GM12878 (cell line): ENCODE measurements at regions not wholly inside any gene's neighbourhood (a gene's known extent, or its start where the extent isn't known, plus 50 kb on each side); places are given as distances from the start of the nearest gene placed in this dataset.

Experiments used
- BCL11A ChIP-seq: IDR thresholded peaks from 2 replicates; pipeline ENCODE4 v1.6.1; 2011; ENCODE audit warnings: low read depth, low read length
- BCL3 ChIP-seq: IDR thresholded peaks from 2 replicates; pipeline ENCODE4 v1.6.1; 2011; ENCODE audit warnings: borderline replicate concordance, low read depth, mild to moderate bottlenecking, moderate library complexity, low read length; ENCODE audit not compliant: insufficient read depth, poor library complexity, severe bottlenecking
- BMI1 ChIP-seq: fragments of 450-650 bp; IDR thresholded peaks from 2 replicates; pipeline ENCODE4 v1.6.1; 2016; ENCODE audit warnings: mild to moderate bottlenecking, moderate library complexity, borderline replicate concordance
- E2F4 ChIP-seq: IDR thresholded peaks from 2 replicates; pipeline ENCODE4 v1.6.1; 2012; ENCODE audit warnings: low read depth, low read length, improper control_type of control experiment
- FOXM1 ChIP-seq: IDR thresholded peaks from 2 replicates; pipeline ENCODE4 v1.6.1; 2012; ENCODE audit warnings: low read depth, mild to moderate bottlenecking, inconsistent platforms, low read length, moderate library complexity
- IKZF2 ChIP-seq, 2 experiments: fragments of 450-650 bp; IDR thresholded peaks; 2 replicates each; pipeline ENCODE4 v1.6.1; 2017; ENCODE audit warnings: mild to moderate bottlenecking in 2 of 2, moderate library complexity in 2 of 2
- LARP7 ChIP-seq: fragments of 450-650 bp; IDR thresholded peaks from 2 replicates; pipeline ENCODE4 v1.6.1; 2017; ENCODE audit warnings: mild to moderate bottlenecking
- MEF2A ChIP-seq: IDR thresholded peaks from 2 replicates; pipeline ENCODE4 v1.6.1; 2011; ENCODE audit warnings: low read depth, mild to moderate bottlenecking, low read length, moderate library complexity; ENCODE audit not compliant: insufficient read depth
- MYC ChIP-seq: IDR thresholded peaks from 2 replicates; pipeline ENCODE4 v1.6.1; 2011; ENCODE audit warnings: mild to moderate bottlenecking, low read length, moderate library complexity, inconsistent platforms; ENCODE audit not compliant: insufficient read depth, insufficient replicate concordance, insufficient read length, severe bottlenecking
- NFYA ChIP-seq: IDR thresholded peaks from 2 replicates; pipeline ENCODE4 v1.6.1; 2011; ENCODE audit warnings: low read depth, mild to moderate bottlenecking, low read length, improper control_type of control experiment, borderline replicate concordance
- PBX3 ChIP-seq: IDR thresholded peaks from 2 replicates; pipeline ENCODE4 v1.6.1; 2011; ENCODE audit warnings: mild to moderate bottlenecking, low read depth, low read length, moderate library complexity; ENCODE audit not compliant: insufficient replicate concordance
- PKNOX1 ChIP-seq: fragments of 450-650 bp; IDR thresholded peaks from 2 replicates; pipeline ENCODE4 v1.6.1; 2016; ENCODE audit warnings: mild to moderate bottlenecking
- RUNX3 ChIP-seq: IDR thresholded peaks from 2 replicates; pipeline ENCODE4 v1.6.1; 2012; ENCODE audit warnings: low read length, inconsistent platforms
- SMAD1 ChIP-seq: fragments of 450-650 bp; IDR thresholded peaks from 2 replicates; pipeline ENCODE4 v1.6.1; 2018; ENCODE audit warnings: mild to moderate bottlenecking, low read depth; ENCODE audit not compliant: partially characterized antibody
- SREBF1 ChIP-seq: IDR thresholded peaks from 2 replicates; pipeline ENCODE4 v1.6.1; 2012; ENCODE audit warnings: mild to moderate bottlenecking, low read length
- SRF ChIP-seq, 2 experiments: IDR thresholded peaks; 2 replicates each; pipeline ENCODE4 v1.6.1; 2011; ENCODE audit warnings: low read depth in 2 of 2, low read length in 2 of 2, mild to moderate bottlenecking in 1 of 2, moderate library complexity in 1 of 2
- STAT1 ChIP-seq: fragments of 450-650 bp; conservative IDR thresholded peaks from 2 replicates; pipeline ENCODE4 v1.6.1; 2014; ENCODE audit warnings: antibody characterized with exemption, mild to moderate bottlenecking
- STAT3 ChIP-seq: IDR thresholded peaks from 2 replicates; pipeline ENCODE4 v1.6.1; 2011; ENCODE audit warnings: low read depth, low read length, improper control_type of control experiment
- YY1 ChIP-seq: IDR thresholded peaks from 2 replicates; pipeline ENCODE4 v1.6.1; 2011; ENCODE audit warnings: low read depth, mild to moderate bottlenecking, low read length
- ZBTB11 ChIP-seq: fragments of 450-650 bp; formaldehyde crosslinking; IDR thresholded peaks from 2 replicates; pipeline ENCODE4 v1.5.0; 2022; ENCODE audit warnings: mild to moderate bottlenecking, missing genetic modification characterization
- ZNF274 ChIP-seq: IDR thresholded peaks from one replicate; pipeline ENCODE4 v1.8.0; 2011; ENCODE audit not compliant: insufficient read length, insufficient read depth

- TF ChIP-seq E2F4 (no peak), ZNF274 (no peak), ZBTB11 (CRISPR knock-in tag) (no peak), IKZF2 (IDR thresholded peaks at IDR 0.05) (no peak), STAT3 (no peak), BCL3 (no peak), SMAD1 (no peak), SRF (IDR thresholded peaks at IDR 0.05; ENCODE audit: low read depth in 2 of 2, low read length in 2 of 2) (no peak), PKNOX1 (peak; percentile 76), MYC (no peak), PBX3 (peak; percentile 75), BMI1 (peak; percentile 90), BCL11A (no peak), YY1 (no peak), RUNX3 (no peak), STAT1 (no peak), LARP7 (peak; percentile 72; the same call in 1 of the 2 replicates), NFYA (no peak), MEF2A (no peak), FOXM1 (no peak), SREBF1 (no peak)
Observed at GRCh38 chr22:23521441-23522113, 58.5 kb downstream of the IGLL1 start (continued).
